Activated T-cell treated with anti-CD3 and anti-CD28 coated beads, Interleukin-2, amount 50 U/mL, for 24 hours (primary cell): ENCODE measurements at regions not wholly inside any gene's neighbourhood (a gene's known extent, or its start where the extent isn't known, plus 50 kb on each side); places are given as distances from the start of the nearest gene placed in this dataset.
"Not testable (repeated sequence)": the region's sequence is repeated elsewhere in the genome, so short reads cannot be mapped to it uniquely, and the experiment has no call there.

ENCODE experiments used
- DNase-seq: peaks from one replicate; pipeline ENCODE4 v3.0.0-alpha.2; 2020
- H3K27ac Mint-ChIP-seq: 2 replicates; pipeline ENCODE4 v1.8.0; 2020; ENCODE audit warnings: mild to moderate bottlenecking, mixed read lengths
- H3K27me3 Mint-ChIP-seq: 2 replicates; pipeline ENCODE4 v1.8.0; 2020; ENCODE audit warnings: mixed read lengths
- H3K36me3 Mint-ChIP-seq: 2 replicates; pipeline ENCODE4 v1.8.0; 2020; ENCODE audit warnings: low read depth, mixed read lengths
- H3K4me1 Mint-ChIP-seq: 2 replicates; pipeline ENCODE4 v1.8.0; 2020; ENCODE audit warnings: low read depth, mixed read lengths
- H3K4me3 Mint-ChIP-seq: 2 replicates; pipeline ENCODE4 v1.8.0; 2020; ENCODE audit warnings: mild to moderate bottlenecking, moderate library complexity, mixed read lengths
- H3K9me3 Mint-ChIP-seq: 2 replicates; pipeline ENCODE4 v1.8.0; 2020; ENCODE audit warnings: mixed read lengths

DNA sequence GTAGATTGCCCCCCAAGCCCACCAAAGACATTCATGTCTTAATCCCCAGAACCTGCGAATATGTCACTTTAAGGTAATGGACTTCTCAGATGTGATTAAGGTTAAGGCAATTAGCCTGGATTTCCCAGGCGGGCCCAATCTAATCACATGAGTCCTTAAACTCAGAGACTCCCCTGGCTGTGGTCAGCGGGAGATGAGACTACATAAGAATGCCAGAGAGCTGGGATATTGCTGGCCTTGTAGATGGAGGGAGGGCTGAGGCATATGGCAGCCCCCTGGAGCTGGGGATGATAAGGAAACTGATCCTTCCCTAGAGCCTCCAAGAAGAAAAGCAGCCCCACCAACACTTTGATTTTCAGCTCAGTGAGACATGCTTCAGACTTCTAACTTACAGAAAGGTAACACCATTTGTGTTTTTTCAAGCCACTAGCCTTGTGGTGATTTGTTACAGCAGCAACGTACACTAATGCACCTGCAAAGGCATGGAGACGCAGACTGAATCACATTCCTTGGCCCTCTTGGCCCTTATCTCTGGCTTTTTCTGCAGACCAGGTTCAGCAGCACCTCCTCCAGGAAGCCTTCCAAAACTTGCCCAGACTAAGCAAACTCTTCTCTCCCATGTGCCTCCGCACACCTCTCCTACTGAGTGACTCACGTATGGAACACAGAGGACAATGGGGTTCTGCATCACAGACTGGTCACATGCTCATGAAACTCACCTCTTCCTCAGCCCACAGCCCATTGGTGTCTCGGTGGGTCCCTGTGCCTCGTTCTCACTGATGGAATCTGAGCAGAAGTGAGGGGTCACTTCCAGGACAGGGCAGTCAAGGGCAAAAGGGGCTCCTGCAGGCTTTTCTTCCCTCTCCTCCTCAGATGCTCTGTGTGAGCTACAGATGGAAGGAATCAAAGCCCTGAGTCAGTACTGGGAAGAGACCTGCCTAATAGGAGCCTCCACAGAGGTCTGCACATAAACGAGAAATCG, 86.3 kb upstream of the HMGXB4 start:
- no peaks in the 10 kb centered on the region for H3K4me1 Mint-ChIP-seq
- no peaks in the 10 kb centered on the region for H3K36me3 Mint-ChIP-seq
- no peak overlapping the region for H3K4me3 Mint-ChIP-seq
- no peak for DNase-seq
- no peaks in the 10 kb centered on the region for H3K9me3 Mint-ChIP-seq
- H3K27me3 Mint-ChIP-seq: peaks cover 15% of the 10 kb centered on the region
- no peak overlapping the region for H3K27ac Mint-ChIP-seq

GRCh38 chr22:35172442-35172841, 84.9 kb upstream of the HMGXB4 start:
- no peak overlapping the region for H3K4me3 Mint-ChIP-seq
- H3K9me3 Mint-ChIP-seq: no peaks in the 10 kb centered on the region
- no peaks in the 10 kb centered on the region for H3K4me1 Mint-ChIP-seq
- peaks cover 28% of the 10 kb centered on the region for H3K27me3 Mint-ChIP-seq
- no peak for DNase-seq
- no peaks in the 10 kb centered on the region for H3K36me3 Mint-ChIP-seq
- H3K27ac Mint-ChIP-seq: no peak overlapping the region

DNA sequence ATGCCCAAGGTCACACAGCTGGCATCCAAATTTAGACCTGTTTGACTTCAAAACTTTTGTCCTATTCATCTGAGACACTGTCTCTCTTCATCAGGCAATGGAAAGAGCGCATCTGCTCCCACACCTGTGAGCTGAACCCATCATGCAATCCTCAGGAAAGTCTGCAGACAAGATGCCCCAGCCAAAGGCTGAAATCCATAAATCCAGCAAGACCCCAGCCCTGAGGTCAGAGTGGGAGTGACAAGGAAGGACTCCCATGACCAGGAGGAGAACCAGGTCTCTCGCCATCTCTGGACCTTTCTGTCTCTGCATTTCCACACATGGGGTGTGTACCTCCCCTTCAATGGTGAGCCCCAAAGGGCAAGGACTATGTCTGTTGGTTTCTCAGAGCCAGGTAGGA, 83.6 kb upstream of the HMGXB4 start:
- no peak overlapping the region for H3K4me3 Mint-ChIP-seq
- peaks cover 29% of the 10 kb centered on the region for H3K27me3 Mint-ChIP-seq
- no peaks in the 10 kb centered on the region for H3K4me1 Mint-ChIP-seq
- no peaks in the 10 kb centered on the region for H3K9me3 Mint-ChIP-seq
- no peak overlapping the region for H3K27ac Mint-ChIP-seq
- H3K36me3 Mint-ChIP-seq: no peaks in the 10 kb centered on the region
- DNase-seq: no peak

GRCh38 chr22:35174401-35175038, 82.8 kb upstream of the HMGXB4 start:
- no peaks in the 10 kb centered on the region for H3K36me3 Mint-ChIP-seq
- H3K9me3 Mint-ChIP-seq: no peaks in the 10 kb centered on the region
- H3K27me3 Mint-ChIP-seq: peaks cover 30% of the 10 kb centered on the region
- no peaks in the 10 kb centered on the region for H3K4me1 Mint-ChIP-seq
- H3K4me3 Mint-ChIP-seq: no peak overlapping the region
- DNase-seq: no peak
- H3K27ac Mint-ChIP-seq: no peak overlapping the region

GRCh38 chr22:35175392-35175791, 81.9 kb upstream of the HMGXB4 start:
- no peak for DNase-seq
- H3K36me3 Mint-ChIP-seq: no peaks in the 10 kb centered on the region
- no peaks in the 10 kb centered on the region for H3K9me3 Mint-ChIP-seq
- no peak overlapping the region for H3K4me3 Mint-ChIP-seq
- H3K4me1 Mint-ChIP-seq: no peaks in the 10 kb centered on the region
- H3K27ac Mint-ChIP-seq: no peak overlapping the region
- H3K27me3 Mint-ChIP-seq: peaks cover 34% of the 10 kb centered on the region

DNA sequence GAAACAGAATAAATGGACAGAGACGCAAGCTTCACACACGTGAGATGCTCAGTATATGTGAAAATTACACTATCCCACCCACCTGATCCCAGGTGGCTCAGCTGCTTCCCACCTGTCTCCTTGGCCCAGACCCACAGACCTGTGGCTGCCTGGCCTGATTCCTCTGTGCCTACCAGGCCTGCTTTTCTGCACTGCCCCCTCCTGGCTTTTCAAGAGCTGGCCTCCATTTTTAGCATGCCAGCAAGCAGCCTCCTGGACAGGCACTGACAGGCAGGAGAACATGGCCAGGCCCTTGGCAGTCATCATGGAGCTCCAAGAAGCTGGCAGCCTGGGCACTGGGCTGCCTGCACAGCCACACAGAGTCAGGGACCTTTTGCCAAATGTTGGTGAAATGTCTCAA, 79.5 kb upstream of the HMGXB4 start:
- DNase-seq: no peak
- peaks cover 2% of the 10 kb centered on the region for H3K9me3 Mint-ChIP-seq
- no peak overlapping the region for H3K27ac Mint-ChIP-seq
- no peaks in the 10 kb centered on the region for H3K36me3 Mint-ChIP-seq
- no peak overlapping the region for H3K4me3 Mint-ChIP-seq
- no peaks in the 10 kb centered on the region for H3K4me1 Mint-ChIP-seq
- H3K27me3 Mint-ChIP-seq: peaks cover 47% of the 10 kb centered on the region

- no peak overlapping the region for H3K4me3 Mint-ChIP-seq
- H3K36me3 Mint-ChIP-seq: no peaks in the 10 kb centered on the region
- no peak for DNase-seq
- peaks cover 41% of the 10 kb centered on the region for H3K27me3 Mint-ChIP-seq
- no peak overlapping the region for H3K27ac Mint-ChIP-seq
- H3K4me1 Mint-ChIP-seq: no peaks in the 10 kb centered on the region
- H3K9me3 Mint-ChIP-seq: peaks cover 2% of the 10 kb centered on the region
These were observed 78.8 kb upstream of the HMGXB4 start for GRCh38 chr22:35178446-35178845.

DNA sequence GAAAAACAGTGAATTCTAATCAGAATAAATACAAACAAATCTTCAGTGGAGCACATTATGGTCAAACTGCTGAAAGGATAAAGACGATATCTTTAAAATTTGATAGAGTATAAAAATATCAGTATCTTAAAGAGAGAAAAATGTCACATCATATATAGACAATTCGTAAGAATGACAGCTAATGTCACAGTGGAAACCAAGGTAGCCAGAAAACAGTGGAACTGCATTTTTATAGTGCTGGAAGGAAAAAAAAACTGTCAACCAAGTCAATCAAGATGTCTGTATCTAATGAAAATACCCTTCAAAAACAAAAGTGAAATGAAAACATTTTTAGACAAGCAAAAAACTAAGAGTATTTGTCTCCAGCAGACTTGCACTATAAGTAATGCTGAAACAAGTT, 73.4 kb upstream of the HMGXB4 start:
- H3K9me3 Mint-ChIP-seq: peaks cover 5% of the 10 kb centered on the region
- H3K27ac Mint-ChIP-seq: no peak overlapping the region
- no peak for DNase-seq
- no peaks in the 10 kb centered on the region for H3K4me1 Mint-ChIP-seq
- no peak overlapping the region for H3K4me3 Mint-ChIP-seq
- H3K36me3 Mint-ChIP-seq: no peaks in the 10 kb centered on the region
- H3K27me3 Mint-ChIP-seq: peaks cover 19% of the 10 kb centered on the region

DNA sequence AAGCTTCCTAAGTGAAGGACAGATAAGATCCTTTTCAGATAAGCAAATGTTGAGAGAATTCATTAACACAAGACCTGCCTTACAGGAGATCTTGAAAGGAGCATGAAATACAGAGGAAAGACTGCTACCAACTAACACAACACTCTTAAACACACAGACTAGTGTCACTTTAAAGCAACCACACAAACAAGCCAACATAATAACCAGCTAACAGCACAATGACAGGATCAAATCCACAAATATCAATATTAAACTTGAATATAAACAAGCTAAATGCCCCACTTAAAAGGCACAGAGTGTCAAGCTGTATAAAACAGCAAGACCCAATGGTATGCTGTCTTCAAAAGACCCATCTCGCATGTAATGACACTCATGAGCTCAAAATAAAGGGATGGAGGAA, 70.8 kb upstream of the HMGXB4 start:
- Mint-ChIP-seq H3K36me3 (no peaks in the 10 kb centered on the region), H3K4me1 (no peaks in the 10 kb centered on the region), H3K27me3 (peaks cover 5% of the 10 kb centered on the region), H3K27ac (no peak overlapping the region), H3K4me3 (no peak overlapping the region), H3K9me3 (peaks cover 7% of the 10 kb centered on the region)
- DNase-seq: no peak

DNA sequence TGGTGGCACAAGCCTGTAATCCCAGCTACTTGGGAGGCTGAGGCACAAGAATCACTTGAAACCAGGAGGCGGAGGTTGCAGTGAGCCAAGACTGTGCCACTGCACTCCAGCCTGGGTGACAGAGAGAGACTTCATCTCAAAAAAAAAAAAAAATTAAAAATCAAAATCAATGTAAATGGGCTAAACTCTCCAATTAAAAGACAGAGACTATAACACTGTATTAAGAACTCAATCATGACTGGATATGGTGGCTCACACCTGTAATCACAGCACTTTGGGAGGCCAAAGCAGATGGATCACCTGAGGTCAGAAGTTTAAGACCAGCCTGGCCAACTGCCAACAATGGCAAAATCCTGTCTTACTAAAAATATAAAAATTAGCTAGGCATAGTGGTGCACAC, 68.4 kb upstream of the HMGXB4 start:
- not testable (repeated sequence) for H3K4me1 Mint-ChIP-seq, H3K4me3 Mint-ChIP-seq, H3K36me3 Mint-ChIP-seq, DNase-seq, H3K27ac Mint-ChIP-seq, H3K27me3 Mint-ChIP-seq, H3K9me3 Mint-ChIP-seq

DNA sequence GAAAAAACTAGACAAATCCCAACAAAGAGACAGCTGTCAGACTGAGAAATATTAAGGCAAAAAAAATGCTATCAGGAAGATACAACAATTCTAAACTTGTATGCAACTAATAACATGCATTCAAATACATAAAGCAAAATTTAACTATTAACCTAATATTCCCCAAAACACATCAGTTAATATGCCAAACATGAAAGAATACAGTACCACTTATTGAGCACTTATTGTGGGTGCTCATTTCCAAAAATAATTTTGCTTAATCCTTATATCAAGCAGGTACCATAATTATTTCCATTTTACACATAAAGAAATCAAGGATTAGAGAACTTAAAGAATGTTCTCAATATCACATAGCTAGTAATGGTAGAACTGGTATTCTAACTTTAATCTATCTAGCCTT, 67.7 kb upstream of the HMGXB4 start:
- Mint-ChIP-seq H3K9me3 (peaks cover 7% of the 10 kb centered on the region), H3K4me1 (no peaks in the 10 kb centered on the region), H3K27me3 (peaks cover 5% of the 10 kb centered on the region), H3K27ac (no peak overlapping the region), H3K4me3 (no peak overlapping the region), H3K36me3 (no peaks in the 10 kb centered on the region)
- no peak for DNase-seq

- H3K36me3 Mint-ChIP-seq: no peaks in the 10 kb centered on the region
- DNase-seq: no peak
- no peak overlapping the region for H3K27ac Mint-ChIP-seq
- peaks cover 7% of the 10 kb centered on the region for H3K9me3 Mint-ChIP-seq
- peaks cover 5% of the 10 kb centered on the region for H3K27me3 Mint-ChIP-seq
- no peaks in the 10 kb centered on the region for H3K4me1 Mint-ChIP-seq
- H3K4me3 Mint-ChIP-seq: no peak overlapping the region
These were observed 65.9 kb upstream of the HMGXB4 start for GRCh38 chr22:35191412-35191811.

- Mint-ChIP-seq H3K4me1 (no peaks in the 10 kb centered on the region), H3K9me3 (peaks cover 7% of the 10 kb centered on the region), H3K27ac (no peak overlapping the region), H3K36me3 (no peaks in the 10 kb centered on the region), H3K4me3 (no peak overlapping the region), H3K27me3 (peaks cover 8% of the 10 kb centered on the region)
- no peak for DNase-seq
These were observed 65.0 kb upstream of the HMGXB4 start for GRCh38 chr22:35192129-35192918.

GRCh38 chr22:35195226-35195625, 62.1 kb upstream of the HMGXB4 start:
- no peaks in the 10 kb centered on the region for H3K36me3 Mint-ChIP-seq
- peaks cover 3% of the 10 kb centered on the region for H3K4me1 Mint-ChIP-seq
- H3K27me3 Mint-ChIP-seq: peaks cover 21% of the 10 kb centered on the region
- DNase-seq: no peak
- H3K9me3 Mint-ChIP-seq: peaks cover 4% of the 10 kb centered on the region
- H3K4me3 Mint-ChIP-seq: no peak overlapping the region
- no peak overlapping the region for H3K27ac Mint-ChIP-seq
